ENCODE measurements at regions not wholly inside any gene's neighbourhood (a gene's known extent, or its start where the extent isn't known, plus 50 kb on each side); places are given as distances from the start of the nearest gene placed in this dataset.
A peak's percentile ranks its signal among the peaks of the same experiment; 100 is the strongest.

DNA sequence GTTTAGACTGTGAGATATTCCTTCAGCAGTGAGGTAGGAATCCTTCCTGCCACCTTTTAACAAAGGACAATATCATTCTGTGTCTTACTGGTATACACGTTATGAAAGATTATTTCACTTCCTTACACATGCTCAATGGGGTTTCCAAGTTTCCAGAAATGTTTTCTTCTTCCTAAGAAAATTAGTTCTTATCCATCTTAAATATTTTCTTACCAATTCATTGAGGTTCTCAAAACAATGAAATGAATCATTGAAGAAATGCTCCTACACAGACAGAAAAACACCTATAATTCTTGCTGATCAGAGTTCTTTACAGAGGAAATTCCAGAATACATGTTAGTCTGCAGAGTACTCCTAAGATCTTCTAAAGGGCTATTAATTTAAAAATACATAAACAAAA lies 51.4 kb upstream of the SEC61G start:
- DNase-seq: no peak

DNA sequence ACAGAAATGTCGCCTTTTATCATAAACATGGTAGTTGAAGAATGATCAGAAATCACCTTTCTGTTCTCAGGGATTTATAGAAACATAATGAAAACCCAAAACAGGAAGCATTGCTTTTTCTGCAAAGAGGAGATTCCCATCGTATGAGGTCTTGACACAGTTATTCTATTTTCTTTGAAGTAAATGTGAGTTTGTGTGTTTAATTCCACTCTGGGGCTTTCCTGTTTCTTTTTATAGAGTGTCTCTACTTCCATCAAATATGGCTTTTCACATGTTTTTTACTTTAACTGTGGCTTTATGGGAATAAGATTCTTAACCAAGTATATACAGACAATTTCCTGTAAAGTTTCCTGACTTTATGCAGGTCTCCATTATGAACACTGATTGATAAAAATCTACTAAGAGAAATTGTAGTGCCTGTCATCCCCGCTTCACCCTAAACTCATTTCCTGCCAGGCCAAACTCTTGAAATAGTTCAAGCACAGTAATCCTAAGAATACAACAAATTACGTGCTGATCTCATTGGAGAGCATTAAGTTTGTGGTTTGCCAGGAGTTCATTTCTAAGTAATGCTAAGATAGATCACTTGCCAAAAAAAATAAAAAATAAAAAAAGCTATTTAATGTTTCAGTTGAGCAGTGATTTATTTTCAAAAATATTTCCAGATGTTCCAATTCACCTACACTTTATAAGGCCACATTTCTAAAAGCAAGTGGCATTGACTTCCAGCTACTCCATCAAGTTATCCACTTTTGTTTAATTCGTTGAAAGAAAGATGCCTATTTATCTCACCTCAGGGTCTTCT lies 52.2 kb upstream of the SEC61G start:
- DNase-seq: no peak

DNA sequence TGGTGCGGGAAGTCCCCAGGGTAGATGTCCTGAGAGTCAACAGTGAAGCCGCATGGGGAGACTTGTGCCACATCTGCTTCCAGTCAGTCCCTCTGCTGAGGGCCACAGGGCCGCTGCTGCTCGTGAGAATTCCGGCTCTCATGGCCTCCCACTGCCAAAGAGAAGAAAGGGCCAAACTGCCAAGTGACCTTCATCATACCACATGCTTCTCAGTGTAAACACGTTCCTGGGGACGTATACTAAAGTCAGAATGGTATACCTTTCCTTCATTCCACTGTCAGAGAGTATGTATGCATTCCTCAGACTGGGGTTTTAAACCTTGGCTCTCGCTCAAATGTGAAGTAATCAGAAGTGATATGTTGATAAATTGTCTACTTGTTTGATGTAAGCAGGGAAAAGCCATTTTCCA lies 52.8 kb upstream of the SEC61G start:
- no peak for DNase-seq

DNA sequence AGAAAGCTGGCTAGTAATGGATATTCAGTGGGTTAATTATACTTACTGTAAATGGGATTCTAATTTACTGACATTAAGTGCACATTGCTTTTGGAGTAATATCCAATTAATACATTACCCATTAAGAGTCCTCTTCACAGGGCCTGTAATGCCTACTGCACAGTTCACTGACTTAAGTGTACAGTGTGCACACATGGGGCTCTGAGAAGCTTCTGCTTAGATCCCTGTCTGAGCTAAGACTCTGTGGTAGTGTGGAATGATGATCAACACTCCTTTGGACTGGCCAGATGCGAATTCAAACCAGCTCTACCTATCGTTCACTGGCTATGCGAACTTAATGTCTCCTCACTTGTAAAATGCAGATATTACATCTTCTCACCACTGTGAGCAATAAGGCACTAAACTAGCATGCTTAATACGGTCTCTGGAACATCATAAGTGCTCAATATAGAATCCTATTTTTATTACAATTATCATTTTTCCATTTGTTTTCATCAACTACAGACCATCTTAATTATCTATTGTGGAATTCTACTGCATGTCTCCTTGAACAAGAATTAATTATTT lies 53.8 kb upstream of the SEC61G start:
- DNase-seq: no peak

DNA sequence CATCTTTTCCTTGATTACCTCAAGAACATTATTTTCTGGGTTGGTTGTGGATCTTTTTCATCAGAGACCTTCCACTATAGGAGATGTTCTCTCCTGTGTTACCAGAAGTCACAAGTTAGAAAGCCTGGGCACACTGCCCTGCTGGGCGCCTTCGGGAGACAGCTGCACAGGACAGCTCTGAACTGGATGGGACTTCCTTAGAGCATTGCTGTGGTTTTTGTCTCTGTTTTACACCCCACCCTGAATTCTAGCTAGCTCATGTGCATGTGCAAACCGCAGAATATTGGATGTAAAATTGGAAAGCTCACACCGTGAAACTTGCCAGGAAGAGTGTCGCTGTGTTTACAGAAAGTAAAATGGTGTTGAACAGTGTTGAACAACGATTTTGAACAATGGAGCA lies 54.4 kb upstream of the SEC61G start:
- peak; percentile 47 for DNase-seq

DNA sequence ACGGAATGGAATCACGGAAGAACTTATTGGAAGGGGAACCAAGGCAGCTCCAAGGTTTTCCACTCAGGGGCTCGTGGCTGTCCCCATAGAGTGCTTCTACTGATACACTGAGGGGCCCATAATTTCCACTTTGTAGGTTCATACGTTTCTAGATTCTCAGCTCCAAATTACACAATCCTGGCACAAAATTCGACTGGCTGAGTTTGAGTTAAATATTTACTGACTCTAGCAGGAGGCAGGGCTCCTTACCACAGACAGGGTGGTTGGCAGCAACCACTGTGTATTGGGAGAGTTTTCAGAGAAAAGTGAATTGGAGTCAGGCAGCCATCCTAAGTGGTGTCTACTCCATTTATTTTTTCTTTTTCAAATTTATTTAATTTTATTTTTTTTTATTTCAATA lies 55.4 kb upstream of the SEC61G start:
- DNase-seq: no peak

DNA sequence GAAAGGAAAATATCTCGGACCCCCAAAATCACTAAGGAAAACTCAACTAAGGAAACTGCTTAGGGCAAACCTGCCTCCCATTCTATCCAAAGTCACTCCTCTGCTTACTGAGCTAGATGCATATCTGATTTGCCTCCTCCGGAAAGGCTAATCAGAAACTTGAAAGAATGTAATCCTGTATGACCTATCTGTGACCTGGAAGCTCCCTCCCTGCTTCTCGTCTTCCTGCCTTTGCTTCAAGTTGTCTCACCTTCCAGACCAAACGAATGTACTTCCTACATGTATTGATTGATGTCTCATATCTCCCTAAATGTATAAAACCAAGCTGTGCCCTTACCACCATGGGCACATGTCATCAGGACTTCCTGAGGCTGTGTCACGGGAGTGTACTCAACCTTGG lies 58.1 kb upstream of the SEC61G start:
- DNase-seq: no peak

DNA sequence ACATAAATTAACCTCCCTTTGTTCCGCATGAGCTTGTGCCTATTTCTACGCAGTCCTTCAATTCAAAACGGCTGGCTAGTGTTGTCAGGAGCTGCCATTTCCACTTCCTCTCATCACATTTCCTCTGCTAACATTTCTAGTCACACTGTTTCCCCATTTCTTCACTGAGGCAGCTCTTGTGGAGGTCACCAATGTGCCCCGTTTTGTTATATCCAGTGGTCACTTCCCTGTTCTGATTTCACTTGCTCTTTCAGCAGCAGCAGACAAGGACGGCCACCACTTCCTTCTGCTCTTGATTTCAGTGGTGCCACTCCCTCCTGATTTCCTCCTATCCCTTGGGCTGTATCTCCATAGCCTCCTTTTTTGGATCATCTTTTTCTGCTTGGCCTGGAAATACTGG lies 64.8 kb upstream of the SEC61G start:
- no peak for DNase-seq

DNA sequence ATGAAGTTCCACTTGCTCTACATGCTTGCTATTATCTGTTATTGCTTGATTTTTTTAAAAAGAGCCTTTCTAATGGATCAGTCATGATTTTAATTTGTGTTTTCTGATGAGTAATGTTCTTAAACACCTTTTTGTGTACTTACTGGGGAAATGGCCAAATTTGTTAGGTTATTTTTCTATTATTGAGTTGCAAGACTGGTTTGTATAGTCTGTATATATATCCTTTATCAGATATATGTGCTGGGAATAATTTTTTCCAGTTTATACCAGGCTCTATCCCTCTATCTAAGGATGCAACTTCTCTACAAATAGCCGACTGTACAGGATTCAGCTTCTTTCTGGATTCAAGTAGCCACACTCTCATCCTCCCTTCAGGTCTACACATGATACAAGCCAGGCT lies 65.6 kb upstream of the SEC61G start:
- no peak for DNase-seq

DNA sequence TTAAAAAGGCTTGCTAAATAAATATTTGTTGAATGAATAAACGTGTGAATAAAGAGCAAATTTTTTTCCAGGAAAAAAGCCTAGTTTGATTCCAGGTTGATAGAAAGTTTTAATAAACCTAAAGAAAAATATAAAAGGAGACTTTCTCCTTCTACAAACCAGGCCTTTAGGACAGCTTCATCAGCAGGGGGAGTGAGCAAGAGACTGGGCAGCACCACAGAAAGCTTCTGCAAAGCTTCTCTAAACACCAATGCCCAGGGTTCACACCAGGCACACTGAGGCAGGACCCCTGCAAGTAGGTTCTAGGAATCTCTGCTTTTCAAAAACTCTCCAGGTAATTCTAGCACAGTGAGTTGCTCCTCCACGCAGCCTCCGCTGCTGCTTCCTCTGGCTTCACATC lies 66.4 kb upstream of the SEC61G start:
- DNase-seq: no peak

DNA sequence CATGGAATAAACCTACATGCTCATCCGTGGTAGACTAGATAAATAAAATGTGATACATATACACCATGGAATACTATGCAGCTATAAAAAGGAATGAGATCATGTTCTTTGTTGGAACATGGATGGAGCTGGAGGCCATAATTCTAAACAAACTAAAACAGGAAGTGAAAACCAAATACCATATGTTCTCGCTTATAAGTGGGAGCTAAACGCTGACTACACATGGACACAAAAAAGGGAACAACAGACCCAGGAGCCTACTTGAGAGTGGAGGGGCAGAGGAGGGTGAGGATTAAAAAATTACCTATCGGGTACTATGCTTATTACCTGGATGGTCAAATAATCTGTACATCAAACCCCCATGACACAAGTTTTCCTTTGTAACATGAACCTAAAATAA lies 68.7 kb upstream of the SEC61G start:
- no peak for DNase-seq

DNA sequence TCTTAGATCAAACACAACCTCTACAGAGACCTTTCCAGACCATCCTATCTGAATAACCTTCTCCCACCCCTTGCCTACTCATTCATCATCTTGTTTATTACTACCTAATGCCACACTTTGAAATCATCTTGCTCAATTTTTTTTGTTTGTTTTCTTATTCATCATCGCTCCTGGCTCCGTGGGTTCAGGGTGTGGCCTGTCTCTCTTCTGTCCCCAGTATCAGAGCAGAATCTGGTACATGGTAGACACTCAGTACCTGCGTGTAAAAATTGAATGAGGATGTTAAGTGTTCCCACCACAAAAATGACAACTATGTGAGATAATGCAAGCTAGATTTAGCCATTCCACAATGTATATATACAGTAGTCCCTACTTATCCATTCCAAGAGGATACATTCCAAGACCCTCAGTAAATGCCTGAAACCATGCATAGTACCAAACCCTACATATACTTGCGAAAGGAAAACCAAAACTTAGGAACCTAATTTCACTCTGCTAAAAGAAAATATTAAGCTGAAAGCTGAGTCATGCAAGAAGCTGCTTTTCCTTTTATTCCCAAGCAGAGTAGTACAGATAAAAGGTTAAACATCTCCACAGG lies 72.1 kb upstream of the SEC61G start:
- DNase-seq: no peak

DNA sequence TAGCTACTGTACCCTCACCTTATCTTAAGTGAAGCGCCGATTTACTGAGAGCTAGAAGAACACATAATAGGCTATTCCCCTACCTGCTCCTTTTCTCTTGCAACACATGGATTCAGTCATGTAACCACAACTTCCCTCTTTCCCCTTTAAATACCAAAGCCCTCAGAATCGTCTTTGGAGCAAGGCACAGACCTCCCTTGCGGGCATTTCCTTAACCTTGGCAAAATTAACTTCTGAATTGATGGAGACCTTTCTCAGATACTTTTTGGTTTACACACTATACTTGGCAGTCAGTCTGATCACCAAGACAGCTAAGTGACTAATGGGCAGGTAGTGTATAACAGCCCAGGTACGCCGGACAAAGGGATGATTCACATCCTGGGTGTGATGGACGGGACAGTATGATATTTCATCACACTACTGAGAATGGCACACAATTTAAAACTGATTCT lies 72.7 kb upstream of the SEC61G start:
- no peak for DNase-seq

DNA sequence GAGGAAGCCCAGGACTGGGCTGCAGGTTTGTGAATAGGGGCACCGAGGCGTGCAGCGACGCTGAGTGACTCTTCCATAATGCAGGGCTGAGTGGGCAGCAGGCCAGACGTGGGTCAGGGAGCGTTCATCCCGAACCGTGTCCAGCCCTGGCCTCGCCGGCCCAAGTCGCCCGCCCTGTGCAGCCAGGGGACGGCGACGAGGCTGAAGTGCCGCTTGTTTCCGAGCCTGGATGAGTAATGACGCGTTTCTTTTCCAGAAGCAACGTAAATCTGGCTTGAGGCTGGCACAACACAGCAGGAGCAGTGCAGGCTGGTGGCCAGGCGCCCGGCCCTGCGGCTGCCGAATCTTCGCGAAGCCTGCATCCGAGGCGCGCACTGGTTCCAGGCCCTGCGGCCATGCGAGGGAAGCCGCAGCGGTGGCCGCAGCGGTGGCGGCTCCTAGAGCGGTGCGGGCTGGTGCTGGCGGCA lies 74.0 kb upstream of the SEC61G start:
- no peak for DNase-seq

DNA sequence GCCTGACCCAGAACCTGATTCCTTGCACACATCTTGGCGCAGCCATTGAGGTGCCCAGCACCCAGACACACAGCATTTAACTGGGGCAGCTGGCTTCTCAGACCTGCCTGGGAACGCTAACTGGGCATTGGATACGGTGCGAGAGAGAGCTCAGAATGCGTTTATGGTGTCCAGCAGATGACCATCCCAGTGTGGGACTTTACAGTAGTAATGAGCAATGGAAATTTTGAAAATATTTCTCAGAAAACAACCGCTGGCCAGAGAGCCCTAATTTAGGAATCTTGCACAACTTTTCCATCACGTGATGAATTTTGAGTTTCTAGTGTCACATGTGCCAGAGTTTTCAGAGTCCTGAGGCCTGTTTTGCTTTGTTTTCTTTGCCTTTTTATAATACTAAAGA lies 78.2 kb upstream of the SEC61G start:
- DNase-seq: no peak

DNA sequence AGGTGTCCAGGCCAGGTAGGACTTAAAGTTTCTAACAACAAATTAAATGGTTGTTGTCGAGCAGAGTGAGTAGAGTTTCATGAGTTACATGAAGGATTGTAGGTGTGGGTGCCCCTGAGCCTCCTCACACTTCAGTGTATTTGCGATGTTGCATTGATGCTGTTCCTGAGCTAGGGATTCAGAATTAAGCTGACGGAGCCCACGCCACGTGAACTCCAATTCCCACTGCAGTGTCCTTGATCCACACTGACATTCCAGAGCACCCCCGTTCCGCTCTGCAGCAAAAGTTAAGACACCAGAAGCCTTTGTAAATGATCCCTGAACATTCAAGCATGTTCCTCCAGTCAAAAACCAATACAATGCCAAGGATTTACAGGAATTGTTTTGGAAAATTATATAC lies 78.8 kb upstream of the SEC61G start:
- no peak for DNase-seq

DNA sequence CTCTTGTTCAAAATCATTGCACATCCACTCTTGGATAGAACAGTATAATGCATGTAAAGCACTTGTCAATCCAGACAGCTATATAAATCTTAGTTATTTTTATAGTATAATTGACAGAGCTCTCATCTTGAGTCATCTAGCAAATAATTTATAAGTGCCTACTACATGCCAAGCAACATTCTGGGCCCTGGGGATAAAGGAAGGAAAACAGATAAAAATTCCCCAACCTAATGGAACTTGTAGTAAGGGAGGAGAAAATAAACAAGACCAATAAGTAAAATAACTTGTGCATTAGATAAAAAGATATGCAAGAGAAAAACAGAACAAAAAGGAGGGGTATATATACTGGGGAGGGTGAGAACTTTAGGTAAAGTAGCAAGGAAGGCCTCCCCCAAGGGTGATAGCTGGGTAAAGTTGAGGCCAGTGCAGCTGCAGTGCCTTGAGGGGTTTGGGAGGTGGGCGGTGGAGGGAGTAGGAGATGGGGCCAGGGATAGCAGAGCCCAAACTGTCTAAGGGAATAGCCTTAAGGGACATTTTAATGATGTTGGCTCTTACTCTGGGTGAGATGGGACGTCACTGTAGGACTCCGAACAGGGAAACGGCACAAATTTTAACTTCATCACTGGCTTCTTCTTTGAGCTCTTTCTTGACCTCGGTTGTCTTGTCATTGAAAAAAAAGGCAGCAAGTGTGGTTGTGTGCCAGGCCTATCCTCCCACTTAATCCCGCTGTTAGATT lies 79.3 kb upstream of the SEC61G start:
- DNase-seq: no peak

DNA sequence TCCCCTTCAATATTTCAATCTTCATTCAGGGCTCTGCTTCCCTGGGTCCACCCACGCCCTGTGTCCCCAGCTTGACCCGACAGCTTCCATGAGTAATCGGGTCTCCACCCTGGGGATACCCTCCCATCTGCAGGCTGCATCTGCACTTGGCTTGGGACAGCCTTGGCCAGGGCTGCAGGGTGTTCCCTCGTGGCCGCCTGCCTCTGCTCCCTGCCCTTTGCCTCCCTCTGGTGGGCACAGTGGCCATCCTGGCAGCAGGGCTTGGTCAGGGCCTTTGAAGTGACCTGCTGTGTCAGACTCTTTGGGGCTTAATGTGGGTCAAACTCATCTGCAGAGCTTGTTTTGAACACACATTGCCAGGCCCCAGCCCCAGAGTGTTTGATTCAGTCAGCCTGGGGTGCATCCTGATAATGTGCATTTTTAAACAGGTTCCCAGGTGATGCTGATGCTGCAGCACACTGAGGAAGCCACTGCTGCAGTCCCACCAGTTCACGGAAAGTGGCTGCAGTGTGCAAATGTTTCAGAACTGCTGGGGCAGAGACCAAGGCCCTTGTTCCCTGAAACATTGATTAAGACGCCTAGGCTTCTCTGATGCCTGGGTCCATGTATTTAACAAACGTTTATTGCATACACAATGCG lies 80.7 kb upstream of the SEC61G start:
- peak; percentile 73 for DNase-seq

DNA sequence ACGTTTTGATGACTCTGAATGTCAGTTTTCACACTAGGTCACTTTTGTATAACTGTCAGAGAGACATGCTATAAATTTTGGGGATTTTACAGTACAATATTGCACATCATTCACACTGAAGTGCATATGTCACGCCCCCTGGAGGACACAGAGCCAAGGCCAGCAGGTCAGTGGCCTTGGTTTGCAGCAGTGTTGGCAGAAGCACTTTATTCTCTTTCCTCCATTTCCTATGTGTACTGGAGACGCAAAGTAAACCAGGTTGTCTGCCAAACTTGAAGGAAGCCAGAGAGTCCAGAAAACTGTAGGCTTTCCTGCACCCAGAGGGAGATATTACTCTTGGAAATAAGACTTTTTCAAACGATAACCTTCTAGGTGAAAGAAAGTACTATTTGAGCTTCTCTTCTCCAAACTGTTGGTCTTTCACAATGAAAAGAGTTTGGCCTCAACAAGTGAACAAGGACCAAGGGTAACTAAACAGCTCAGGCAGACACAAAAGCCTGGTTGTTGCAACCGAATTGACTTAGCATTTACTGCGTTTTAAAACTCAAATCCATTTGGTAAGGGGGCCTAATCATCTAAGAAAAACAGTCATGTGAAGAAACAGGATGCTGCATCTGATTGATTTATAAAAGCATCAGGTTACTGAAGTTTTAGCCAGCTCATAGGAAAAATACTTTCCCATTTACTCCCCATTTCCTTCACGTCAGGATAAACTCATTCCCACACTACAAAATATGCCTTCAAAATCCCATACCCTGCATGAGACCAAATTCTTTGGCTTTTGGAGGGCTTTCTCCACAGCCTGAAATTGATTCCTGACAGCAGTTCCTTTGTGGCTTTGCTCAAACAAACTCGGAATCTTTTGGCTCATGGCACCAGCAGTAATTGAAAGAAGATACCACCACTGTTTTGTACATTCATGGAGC lies 83.0 kb upstream of the SEC61G start:
- DNase-seq: no peak

DNA sequence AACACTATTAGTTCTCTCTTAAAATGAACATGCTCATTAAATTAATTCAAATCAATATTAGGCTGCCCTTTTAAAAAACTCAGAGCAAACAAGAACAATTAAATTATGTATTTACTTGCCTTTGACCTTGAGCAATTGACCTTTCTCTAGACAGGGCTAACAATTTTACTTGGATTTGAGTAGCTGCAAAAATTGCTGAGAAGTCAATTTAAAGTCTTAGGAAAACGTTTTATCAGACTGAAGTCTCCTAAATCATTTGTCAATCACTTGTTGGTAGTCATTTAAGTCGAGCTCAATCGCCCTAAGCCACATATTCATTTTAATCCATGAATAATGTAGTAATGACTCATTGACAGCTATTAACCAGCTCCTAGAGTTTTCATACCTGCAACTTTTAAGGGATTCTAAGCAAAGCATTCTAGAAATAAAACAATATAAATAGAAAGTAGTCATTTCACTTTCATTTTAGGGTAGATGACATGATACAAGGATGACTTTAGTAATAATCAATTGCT lies 84.9 kb upstream of the SEC61G start:
- DNase-seq: no peak

DNA sequence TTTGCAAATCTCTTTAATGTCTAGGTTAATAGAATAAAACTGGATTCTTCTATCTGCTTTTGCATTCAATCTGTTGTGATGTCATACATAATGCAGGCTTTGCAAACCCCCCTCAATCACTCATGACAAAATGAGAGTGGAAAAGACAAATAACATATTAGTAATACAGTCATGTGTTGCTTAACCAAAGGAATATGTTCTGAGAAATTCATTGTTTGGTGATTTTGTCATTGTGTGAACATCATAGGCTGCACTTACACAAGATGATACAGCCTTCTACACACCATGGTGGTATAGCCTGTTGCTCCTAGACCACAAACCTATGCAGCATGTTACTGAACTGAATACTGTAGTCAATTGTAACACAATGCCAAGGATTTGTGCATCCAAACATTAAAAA lies 87.3 kb upstream of the SEC61G start:
- no peak for DNase-seq

DNA sequence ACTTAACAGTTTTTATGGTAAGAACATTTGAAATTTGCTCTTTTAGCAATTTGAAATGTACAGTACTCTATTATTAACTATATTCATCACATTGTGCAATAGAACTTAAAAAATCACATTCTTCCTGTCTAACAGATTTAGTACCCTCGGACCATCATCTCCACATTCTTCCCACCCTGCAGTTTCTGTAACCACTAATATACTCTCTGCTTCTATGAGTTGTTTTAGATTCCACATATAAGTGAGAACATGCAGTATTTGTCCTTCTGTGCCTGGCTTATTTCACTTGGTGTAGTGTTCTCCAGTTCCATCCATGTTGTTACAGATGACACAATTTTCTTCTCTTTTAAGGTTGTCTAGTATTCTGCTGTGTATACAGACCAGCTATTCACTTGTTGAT lies 88.9 kb upstream of the SEC61G start:
- no peak for DNase-seq

Data from right forelimb (tissue), 1 donor.